Spinal cord (tissue), 9 donors: ENCODE measurements at regions not wholly inside any gene's neighbourhood (a gene's known extent, or its start where the extent isn't known, plus 50 kb on each side); places are given as distances from the start of the nearest gene placed in this dataset.

Experiments
- DNase-seq, 6 donors: peaks; one replicate each; pipeline versions ENCODE4 v3.0.0 to v3.0.0-alpha.2; 2013 to 2015; ENCODE audit warnings: low spot score in 6 of 6, low read depth in 4 of 6
- H3K27ac ChIP-seq: one replicate; pipeline ENCODE4 v1.5.1; 2013; ENCODE audit warnings: low read depth, low read length, control low read depth
- H3K27me3 ChIP-seq: one replicate; pipeline ENCODE4 v1.6.1; 2013; ENCODE audit warnings: low read length; ENCODE audit not compliant: control insufficient read depth, insufficient read depth
- H3K36me3 ChIP-seq: one replicate; pipeline ENCODE4 v1.6.1; 2013; ENCODE audit warnings: low read length; ENCODE audit not compliant: control insufficient read depth, insufficient read depth
- H3K4me1 ChIP-seq: one replicate; pipeline ENCODE4 v1.6.1; 2013; ENCODE audit warnings: low read length; ENCODE audit not compliant: control insufficient read depth, insufficient read depth
- H3K4me3 ChIP-seq: one replicate; pipeline ENCODE4 v1.5.1; 2013; ENCODE audit warnings: low read depth, low read length, control low read depth
- H3K9me3 ChIP-seq: one replicate; pipeline ENCODE4 v1.6.1; 2013; ENCODE audit warnings: low read length; ENCODE audit not compliant: control insufficient read depth, insufficient read depth
- WGBS: methylation state at CpG from one replicate; pipeline ENCODE4 v1.1.5; 2013; ENCODE audit warnings: missing lambda C conversion rate; ENCODE audit not compliant: insufficient coverage; 5-methylcytosine and 5-hydroxymethylcytosine counted together
- donor health status: healthy.

- H3K27ac ChIP-seq, result no peak overlapping the region
- no peaks in the 10 kb centered on the region for H3K4me1 ChIP-seq
- no peaks in the 10 kb centered on the region for H3K36me3 ChIP-seq
- 94% methylated on average over 2 of the region's 5 CpGs for WGBS
- H3K27me3 ChIP-seq, result no peaks in the 10 kb centered on the region
- DNase-seq, result no peak
- H3K4me3 ChIP-seq, result no peak overlapping the region
- H3K9me3 ChIP-seq, result no peaks in the 10 kb centered on the region
Observed at GRCh38 chr12:24409868-24410267, 460.4 kb upstream of the SOX5 start.

- 96% methylated on average over 2 of the region's 5 CpGs for WGBS
- DNase-seq, result no peak
Observed at GRCh38 chr12:24408305-24408704, 458.8 kb upstream of the SOX5 start.

GRCh38 chr12:24407884-24408283 lies 458.4 kb upstream of the SOX5 start:
- WGBS, result 83% methylated on average over 5 of the region's 7 CpGs
- no peaks in the 10 kb centered on the region for H3K4me1 ChIP-seq
- no peaks in the 10 kb centered on the region for H3K9me3 ChIP-seq
- no peak overlapping the region for H3K4me3 ChIP-seq
- H3K36me3 ChIP-seq, result no peaks in the 10 kb centered on the region
- no peaks in the 10 kb centered on the region for H3K27me3 ChIP-seq
- no peak for DNase-seq
- H3K27ac ChIP-seq, result no peak overlapping the region

More at GRCh38 chr12:24408305-24408704, 458.8 kb upstream of the SOX5 start:
- Histone ChIP-seq H3K9me3 (no peaks in the 10 kb centered on the region), H3K4me3 (no peak overlapping the region), H3K36me3 (no peaks in the 10 kb centered on the region), H3K27ac (no peak overlapping the region), H3K27me3 (no peaks in the 10 kb centered on the region), H3K4me1 (no peaks in the 10 kb centered on the region)

- Histone ChIP-seq H3K36me3 (no peaks in the 10 kb centered on the region), H3K9me3 (no peaks in the 10 kb centered on the region), H3K4me1 (no peaks in the 10 kb centered on the region), H3K27ac (no peak overlapping the region), H3K27me3 (no peaks in the 10 kb centered on the region), H3K4me3 (no peak overlapping the region)
- no peak for DNase-seq
- WGBS, result 94% methylated on average over 4 of the region's 6 CpGs
Observed at GRCh38 chr12:24404086-24404815, 454.8 kb upstream of the SOX5 start.

GRCh38 chr12:24400533-24400932 lies 451.1 kb upstream of the SOX5 start:
- no peak for DNase-seq
- Histone ChIP-seq H3K4me3 (no peak overlapping the region), H3K4me1 (peaks cover 5% of the 10 kb centered on the region), H3K27ac (no peak overlapping the region), H3K27me3 (no peaks in the 10 kb centered on the region), H3K36me3 (no peaks in the 10 kb centered on the region), H3K9me3 (no peaks in the 10 kb centered on the region)
- 100% methylated on average over 1 of the region's 1 CpG for WGBS

GRCh38 chr12:24398605-24399004 lies 449.1 kb upstream of the SOX5 start:
- H3K27ac ChIP-seq, result no peak overlapping the region
- no peak overlapping the region for H3K4me3 ChIP-seq
- no peaks in the 10 kb centered on the region for H3K9me3 ChIP-seq
- no peaks in the 10 kb centered on the region for H3K36me3 ChIP-seq
- peaks cover 9% of the 10 kb centered on the region for H3K4me1 ChIP-seq
- DNase-seq, result no peak
- H3K27me3 ChIP-seq, result no peaks in the 10 kb centered on the region
- WGBS, result 90% methylated on average over 3 of the region's 4 CpGs

- no peaks in the 10 kb centered on the region for H3K36me3 ChIP-seq
- H3K4me1 ChIP-seq, result peaks cover 9% of the 10 kb centered on the region
- peaks cover 2% of the 10 kb centered on the region for H3K9me3 ChIP-seq
- H3K27me3 ChIP-seq, result no peaks in the 10 kb centered on the region
- peak; percentile 47 to 91 (median 50) for DNase-seq
- H3K4me3 ChIP-seq, result no peak overlapping the region
- under 1% methylated on average over 10 of the region's 11 CpGs for whole genome bisulfite sequencing
- H3K27ac ChIP-seq, result peak overlapping the region; percentile 70
Observed at GRCh38 chr12:24396224-24396623, 446.8 kb upstream of the SOX5 start.

- H3K4me3 ChIP-seq, result no peak overlapping the region
- H3K27me3 ChIP-seq, result no peaks in the 10 kb centered on the region
- peaks cover 9% of the 10 kb centered on the region for H3K4me1 ChIP-seq
- WGBS, result 74% methylated on average over 2 of the region's 3 CpGs
- H3K9me3 ChIP-seq, result peaks cover 2% of the 10 kb centered on the region
- no peaks in the 10 kb centered on the region for H3K36me3 ChIP-seq
- no peak overlapping the region for H3K27ac ChIP-seq
- DNase-seq, result no peak
Observed at GRCh38 chr12:24394246-24394645, 444.8 kb upstream of the SOX5 start.

- Histone ChIP-seq H3K27ac (no peak overlapping the region), H3K27me3 (no peaks in the 10 kb centered on the region), H3K4me1 (peaks cover 9% of the 10 kb centered on the region), H3K9me3 (peaks cover 2% of the 10 kb centered on the region), H3K36me3 (no peaks in the 10 kb centered on the region), H3K4me3 (no peak overlapping the region)
- DNase-seq, result peak in 2 of 6 donors; percentile 36 to 37
- 43% methylated on average over 1 of the region's 2 CpGs for WGBS
Observed at GRCh38 chr12:24393071-24393470, 443.6 kb upstream of the SOX5 start.

GRCh38 chr12:24389394-24389793 lies 439.9 kb upstream of the SOX5 start:
- Histone ChIP-seq H3K36me3 (no peaks in the 10 kb centered on the region), H3K9me3 (peaks cover 2% of the 10 kb centered on the region), H3K27me3 (no peaks in the 10 kb centered on the region), H3K4me3 (no peak overlapping the region), H3K27ac (no peak overlapping the region), H3K4me1 (peaks cover 4% of the 10 kb centered on the region)
- 100% methylated on average over 1 of the region's 1 CpG for WGBS
- DNase-seq, result no peak
